Astrocyte (in vitro differentiated cells and primary cell): ENCODE measurements at regions not wholly inside any gene's neighbourhood (a gene's known extent, or its start where the extent isn't known, plus 50 kb on each side); places are given as distances from the start of the nearest gene placed in this dataset.
A peak's percentile ranks its signal among the peaks of the same experiment; 100 is the strongest.

Source experiments
- DNase-seq: peaks from one replicate; pipeline ENCODE4 v3.0.0-alpha.2; 2010; ENCODE audit warnings: low read depth
- FAIRE-seq: peaks from 2 replicates; lab custom pipeline; 2011; peaks lifted over from hg19 to GRCh38; lab: Jason Lieb, UNC
- H2AFZ ChIP-seq: 2 replicates; pipeline ENCODE4 v1.6.0; 2012; ENCODE audit warnings: low read depth, low read length, inconsistent platforms
- H3K27ac ChIP-seq: 2 replicates; pipeline ENCODE4 v1.5.1; 2011; ENCODE audit warnings: low read depth, low read length, inconsistent platforms
- H3K27me3 ChIP-seq: 2 replicates; pipeline ENCODE4 v1.6.0; 2011; ENCODE audit warnings: low read length, inconsistent platforms; ENCODE audit not compliant: insufficient read depth
- H3K36me3 ChIP-seq: 2 replicates; pipeline ENCODE4 v1.5.1; 2011; ENCODE audit warnings: low read length, inconsistent platforms; ENCODE audit not compliant: insufficient read depth
- H3K4me1 ChIP-seq: 2 replicates; pipeline ENCODE4 v1.5.1; 2011; ENCODE audit warnings: low read length, inconsistent platforms; ENCODE audit not compliant: insufficient read depth
- H3K4me2 ChIP-seq: 2 replicates; pipeline ENCODE4 v1.6.0; 2012; ENCODE audit warnings: low read length, inconsistent platforms
- H3K4me3 ChIP-seq: 2 replicates; pipeline ENCODE4 v1.5.1; 2011; ENCODE audit warnings: low read depth, mild to moderate bottlenecking, low read length, inconsistent platforms; ENCODE audit not compliant: insufficient read depth
- H3K79me2 ChIP-seq: 2 replicates; pipeline ENCODE4 v1.6.0; 2012; ENCODE audit warnings: mild to moderate bottlenecking, low read length, inconsistent platforms; ENCODE audit not compliant: insufficient read depth
- H3K9ac ChIP-seq: 2 replicates; pipeline ENCODE4 v1.6.0; 2012; ENCODE audit warnings: mild to moderate bottlenecking, low read length, inconsistent platforms
- H3K9me3 ChIP-seq: 2 replicates; pipeline ENCODE4 v1.5.1; 2012; ENCODE audit warnings: low read depth, mild to moderate bottlenecking, low read length, inconsistent platforms; ENCODE audit not compliant: insufficient read depth
- H4K20me1 ChIP-seq: 2 replicates; pipeline ENCODE4 v1.6.0; 2012; ENCODE audit warnings: low read length, inconsistent platforms; ENCODE audit not compliant: insufficient read depth
- H3K27ac Mint-ChIP-seq: one replicate; pipeline ENCODE4 v1.8.0; 2021; ENCODE audit warnings: mild to moderate bottlenecking, mixed read lengths; ENCODE audit not compliant: unreplicated experiment
- H3K27me3 Mint-ChIP-seq: one replicate; pipeline ENCODE4 v1.8.0; 2021; ENCODE audit warnings: low read depth, mixed read lengths; ENCODE audit not compliant: unreplicated experiment
- H3K36me3 Mint-ChIP-seq: one replicate; pipeline ENCODE4 v1.8.0; 2021; ENCODE audit warnings: low read depth, mixed read lengths; ENCODE audit not compliant: unreplicated experiment
- H3K4me1 Mint-ChIP-seq: one replicate; pipeline ENCODE4 v1.8.0; 2021; ENCODE audit warnings: low read depth, mixed read lengths; ENCODE audit not compliant: unreplicated experiment
- H3K4me3 Mint-ChIP-seq: one replicate; pipeline ENCODE4 v1.8.0; 2021; ENCODE audit warnings: mild to moderate bottlenecking, moderate library complexity, mixed read lengths; ENCODE audit not compliant: unreplicated experiment
- H3K9me3 Mint-ChIP-seq: one replicate; pipeline ENCODE4 v1.8.0; 2021; ENCODE audit warnings: mild to moderate bottlenecking, mixed read lengths; ENCODE audit not compliant: unreplicated experiment
- EZH2 ChIP-seq: IDR thresholded peaks from 2 replicates; pipeline ENCODE4 v1.6.1; 2012; ENCODE audit warnings: mild to moderate bottlenecking, low read length, inconsistent platforms; ENCODE audit not compliant: insufficient read depth
- TF ChIP-seq, protein P1 (sequence below): IDR thresholded peaks from 2 replicates; pipeline ENCODE4 v1.5.1; 2011; ENCODE audit warnings: low read depth, mild to moderate bottlenecking, inconsistent platforms, low read length, moderate library complexity; ENCODE audit not compliant: insufficient read depth

DNA sequence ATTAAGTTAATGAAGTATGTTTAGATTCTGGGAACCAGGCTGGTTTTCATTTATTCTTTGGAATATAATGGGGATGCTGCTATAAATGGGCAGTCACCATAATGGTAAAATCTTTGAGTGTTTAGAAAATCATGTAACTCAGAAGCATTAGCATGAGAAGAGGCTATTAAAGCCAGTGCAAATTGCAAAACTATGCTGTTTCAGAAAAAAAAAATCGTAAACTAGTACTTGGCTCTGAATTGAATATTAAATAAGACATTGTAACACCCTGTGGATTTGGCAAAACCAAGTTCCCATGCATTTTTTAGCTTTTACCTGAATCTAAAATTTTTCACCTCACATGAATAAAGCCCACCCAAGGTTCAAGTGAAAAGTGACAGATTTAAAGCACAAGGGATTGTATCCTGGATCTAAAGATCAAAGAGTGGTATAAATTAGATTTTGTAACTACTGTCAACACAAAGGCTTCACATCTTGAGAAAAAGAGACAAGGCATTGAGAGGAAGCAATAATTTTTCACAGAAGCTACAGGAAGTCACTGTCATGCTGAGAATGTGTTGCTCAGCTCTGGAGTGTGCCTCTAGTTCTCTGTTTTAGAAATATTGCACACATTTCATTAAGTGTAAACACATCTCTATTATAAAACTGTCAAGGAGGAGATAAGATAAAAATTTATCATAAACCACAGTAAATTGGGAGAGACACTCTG is 142.2 kb downstream of the ABCA8 start:
- peaks cover 1% of the 10 kb centered on the region for H3K4me1 Mint-ChIP-seq
- peaks cover 2% of the 10 kb centered on the region for H3K9me3 Mint-ChIP-seq
- H3K36me3 Mint-ChIP-seq = no peaks in the 10 kb centered on the region
- no peaks in the 10 kb centered on the region for H3K4me1 ChIP-seq
- H3K27ac Mint-ChIP-seq = no peak overlapping the region
- FAIRE-seq (no peak), DNase-seq (peak; percentile 20)
- no peak overlapping the region for H3K9ac ChIP-seq
- no peak overlapping the region for H3K4me2 ChIP-seq
- no peak for TF ChIP-seq EZH2
- TF ChIP-seq, protein P1, sequence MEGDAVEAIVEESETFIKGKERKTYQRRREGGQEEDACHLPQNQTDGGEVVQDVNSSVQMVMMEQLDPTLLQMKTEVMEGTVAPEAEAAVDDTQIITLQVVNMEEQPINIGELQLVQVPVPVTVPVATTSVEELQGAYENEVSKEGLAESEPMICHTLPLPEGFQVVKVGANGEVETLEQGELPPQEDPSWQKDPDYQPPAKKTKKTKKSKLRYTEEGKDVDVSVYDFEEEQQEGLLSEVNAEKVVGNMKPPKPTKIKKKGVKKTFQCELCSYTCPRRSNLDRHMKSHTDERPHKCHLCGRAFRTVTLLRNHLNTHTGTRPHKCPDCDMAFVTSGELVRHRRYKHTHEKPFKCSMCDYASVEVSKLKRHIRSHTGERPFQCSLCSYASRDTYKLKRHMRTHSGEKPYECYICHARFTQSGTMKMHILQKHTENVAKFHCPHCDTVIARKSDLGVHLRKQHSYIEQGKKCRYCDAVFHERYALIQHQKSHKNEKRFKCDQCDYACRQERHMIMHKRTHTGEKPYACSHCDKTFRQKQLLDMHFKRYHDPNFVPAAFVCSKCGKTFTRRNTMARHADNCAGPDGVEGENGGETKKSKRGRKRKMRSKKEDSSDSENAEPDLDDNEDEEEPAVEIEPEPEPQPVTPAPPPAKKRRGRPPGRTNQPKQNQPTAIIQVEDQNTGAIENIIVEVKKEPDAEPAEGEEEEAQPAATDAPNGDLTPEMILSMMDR = no peak
- no peak overlapping the region for H3K4me3 Mint-ChIP-seq
- H3K27me3 ChIP-seq = no peaks in the 10 kb centered on the region
- no peak overlapping the region for H3K4me3 ChIP-seq
- H3K9me3 ChIP-seq = no peaks in the 10 kb centered on the region
- no peak overlapping the region for H2AFZ ChIP-seq
- H3K79me2 ChIP-seq = no peaks in the 10 kb centered on the region
- H3K27ac ChIP-seq = no peak overlapping the region
- H3K36me3 ChIP-seq = no peaks in the 10 kb centered on the region
- H4K20me1 ChIP-seq = no peaks in the 10 kb centered on the region
- H3K27me3 Mint-ChIP-seq = peaks cover 3% of the 10 kb centered on the region

DNA sequence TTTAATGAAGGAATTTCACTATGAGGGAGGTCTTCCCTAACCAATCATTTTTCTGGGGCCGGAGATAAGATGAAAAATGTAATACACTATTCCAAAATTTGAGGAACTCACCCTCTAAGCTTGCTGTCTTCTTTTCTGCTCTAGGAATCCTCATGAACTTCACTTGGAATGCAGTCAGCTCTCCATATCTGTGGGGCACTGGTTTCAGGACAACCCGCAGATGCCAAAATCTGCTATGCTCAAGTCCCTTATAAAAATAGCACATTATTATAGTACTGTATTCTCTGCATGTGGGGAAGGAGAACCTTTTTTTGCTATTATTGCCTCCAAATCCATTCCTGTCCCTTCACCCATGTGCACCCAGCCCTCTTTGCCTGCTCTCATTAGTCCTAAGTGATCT is 146.0 kb downstream of the ABCA8 start:
- DNase-seq (no peak), FAIRE-seq (no peak)
- Mint-ChIP-seq H3K36me3 (peaks cover 2% of the 10 kb centered on the region), H3K4me1 (peaks cover 1% of the 10 kb centered on the region), H3K9me3 (peaks cover 8% of the 10 kb centered on the region), H3K27ac (no peak overlapping the region), H3K27me3 (peaks cover 3% of the 10 kb centered on the region), H3K4me3 (no peak overlapping the region)
- Histone ChIP-seq H3K36me3 (no peaks in the 10 kb centered on the region), H3K9ac (no peak overlapping the region), H3K4me3 (no peak overlapping the region), H3K79me2 (no peaks in the 10 kb centered on the region), H3K27ac (no peak overlapping the region), H3K27me3 (no peaks in the 10 kb centered on the region), H2AFZ (no peak overlapping the region), H3K4me2 (no peak overlapping the region), H3K9me3 (no peaks in the 10 kb centered on the region), H3K4me1 (no peaks in the 10 kb centered on the region), H4K20me1 (no peaks in the 10 kb centered on the region)
- no peak for TF ChIP-seq EZH2
- TF ChIP-seq, protein P1 = no peak
